NCI-H1417 treated with DMSO at 0.1 percent for 48 hours (cell line): ENCODE measurements at regions not wholly inside any gene's neighbourhood (a gene's known extent, or its start where the extent isn't known, plus 50 kb on each side); places are given as distances from the start of the nearest gene placed in this dataset.

Experiments used
- DNase-seq: peaks from one replicate; lab custom pipeline; 2025; lab: John Stamatoyannopoulos, UW

DNA sequence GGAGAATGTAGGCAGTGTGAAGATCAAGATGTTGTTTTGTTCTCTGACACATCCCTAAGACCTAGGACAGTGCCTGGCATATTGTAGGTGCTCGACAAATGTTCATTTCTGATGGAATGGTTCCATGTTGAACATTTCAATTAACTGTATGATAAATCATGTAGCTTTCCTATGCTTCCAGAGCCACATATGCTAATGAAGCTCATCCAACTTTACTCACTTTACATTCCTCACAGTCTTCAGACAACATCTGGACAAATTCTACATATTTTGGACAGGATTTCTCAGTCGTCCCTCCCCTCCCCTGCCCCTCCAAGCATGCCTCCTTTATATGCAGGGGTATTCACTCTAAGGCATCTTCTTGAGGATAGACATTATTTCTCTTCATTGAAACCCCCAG is 177.9 kb downstream of the BLID start:
- no peak for DNase-seq

DNA sequence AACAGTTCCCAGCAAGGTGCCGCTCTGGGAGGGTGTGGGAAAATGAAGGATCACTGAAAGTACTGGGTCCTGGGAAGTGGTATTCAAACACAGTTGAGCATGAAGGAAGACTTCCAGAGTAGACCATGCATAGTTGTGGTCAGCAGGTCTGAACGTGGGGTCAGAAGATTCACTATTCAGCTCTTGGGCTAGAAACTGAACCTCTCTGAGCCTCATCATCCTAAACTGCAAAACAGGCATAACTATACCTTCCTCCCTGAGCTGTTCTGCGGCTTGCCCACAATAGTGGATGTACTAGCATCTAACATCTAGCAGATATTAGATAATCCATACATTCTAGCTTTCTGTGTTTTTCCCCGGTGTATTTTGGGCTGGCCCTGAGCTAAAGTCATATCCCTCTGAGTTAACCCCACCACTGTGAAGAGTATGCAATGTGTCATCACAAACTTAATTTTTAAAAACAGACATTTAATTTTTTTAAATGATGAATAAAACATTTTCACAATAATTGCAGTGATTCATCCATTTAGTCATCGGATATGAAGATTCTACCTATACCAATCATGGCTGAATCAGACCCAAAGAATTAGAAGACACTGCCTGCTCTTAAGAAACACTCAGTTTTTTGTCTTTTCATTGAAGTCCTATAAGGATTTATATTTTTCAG is 179.1 kb downstream of the BLID start:
- no peak for DNase-seq

DNA sequence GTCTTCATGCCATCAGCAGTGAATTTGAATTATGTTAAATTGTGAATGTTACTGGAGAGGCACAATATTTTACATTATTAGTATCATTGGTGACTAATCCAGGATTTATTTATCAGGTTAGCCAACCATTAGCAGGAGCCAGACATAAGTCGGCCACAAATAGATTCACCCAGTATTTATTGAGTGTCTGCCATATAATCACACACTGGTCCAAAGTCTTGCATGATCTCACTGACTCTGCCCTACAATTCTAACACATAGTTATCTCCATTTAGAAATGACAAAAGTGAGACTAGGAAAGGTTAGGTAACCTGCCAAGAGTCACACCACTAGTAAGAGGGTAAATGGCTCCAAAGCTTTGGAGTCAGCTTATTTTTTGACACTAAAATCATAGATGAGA is 179.6 kb downstream of the BLID start:
- DNase-seq = no peak

DNA sequence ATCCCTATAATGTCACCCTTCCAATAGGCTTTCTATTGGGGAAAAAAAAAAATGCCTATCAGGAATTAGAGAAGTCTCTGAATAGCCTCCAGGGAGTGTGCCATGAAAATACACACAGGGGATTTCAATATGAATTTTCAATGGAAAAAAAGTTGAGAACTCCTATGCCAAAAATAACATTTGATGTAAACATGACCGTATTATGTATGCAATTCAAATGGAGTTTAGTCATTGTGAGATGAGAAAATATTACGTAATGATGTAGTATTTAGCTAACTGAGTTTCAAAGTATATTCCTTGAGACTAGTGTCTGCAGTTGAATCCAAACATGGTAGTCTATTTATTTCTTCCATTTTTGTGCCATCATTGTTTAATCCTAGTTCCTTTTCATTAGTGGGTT is 182.3 kb downstream of the BLID start:
- DNase-seq = no peak

DNA sequence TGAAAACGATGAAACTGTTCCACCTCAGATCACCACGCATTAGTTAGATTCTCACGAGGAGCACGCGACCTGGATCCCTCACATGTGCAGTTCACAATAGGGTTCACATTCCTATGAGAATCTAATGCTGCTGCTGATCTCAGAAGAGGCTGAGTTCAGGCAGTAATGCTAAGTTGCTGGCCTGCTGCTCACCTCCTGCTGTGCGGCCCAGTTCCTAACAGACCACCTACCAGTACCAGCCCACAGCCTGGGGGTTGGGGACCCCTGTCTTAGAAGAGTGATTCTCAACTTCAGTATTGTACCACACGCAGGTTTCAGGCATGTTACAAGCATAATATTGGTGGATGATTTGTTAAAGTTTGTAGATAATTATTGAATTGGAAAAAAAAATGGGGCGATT is 182.7 kb downstream of the BLID start:
- DNase-seq = no peak

- DNase-seq = no peak
Observed at GRCh38 chr11:121932646-121933185, 183.3 kb downstream of the BLID start.

GRCh38 chr11:121931748-121932352 is 184.2 kb downstream of the BLID start:
- DNase-seq = no peak

GRCh38 chr11:121931121-121931520 is 184.9 kb downstream of the BLID start:
- DNase-seq = no peak

DNA sequence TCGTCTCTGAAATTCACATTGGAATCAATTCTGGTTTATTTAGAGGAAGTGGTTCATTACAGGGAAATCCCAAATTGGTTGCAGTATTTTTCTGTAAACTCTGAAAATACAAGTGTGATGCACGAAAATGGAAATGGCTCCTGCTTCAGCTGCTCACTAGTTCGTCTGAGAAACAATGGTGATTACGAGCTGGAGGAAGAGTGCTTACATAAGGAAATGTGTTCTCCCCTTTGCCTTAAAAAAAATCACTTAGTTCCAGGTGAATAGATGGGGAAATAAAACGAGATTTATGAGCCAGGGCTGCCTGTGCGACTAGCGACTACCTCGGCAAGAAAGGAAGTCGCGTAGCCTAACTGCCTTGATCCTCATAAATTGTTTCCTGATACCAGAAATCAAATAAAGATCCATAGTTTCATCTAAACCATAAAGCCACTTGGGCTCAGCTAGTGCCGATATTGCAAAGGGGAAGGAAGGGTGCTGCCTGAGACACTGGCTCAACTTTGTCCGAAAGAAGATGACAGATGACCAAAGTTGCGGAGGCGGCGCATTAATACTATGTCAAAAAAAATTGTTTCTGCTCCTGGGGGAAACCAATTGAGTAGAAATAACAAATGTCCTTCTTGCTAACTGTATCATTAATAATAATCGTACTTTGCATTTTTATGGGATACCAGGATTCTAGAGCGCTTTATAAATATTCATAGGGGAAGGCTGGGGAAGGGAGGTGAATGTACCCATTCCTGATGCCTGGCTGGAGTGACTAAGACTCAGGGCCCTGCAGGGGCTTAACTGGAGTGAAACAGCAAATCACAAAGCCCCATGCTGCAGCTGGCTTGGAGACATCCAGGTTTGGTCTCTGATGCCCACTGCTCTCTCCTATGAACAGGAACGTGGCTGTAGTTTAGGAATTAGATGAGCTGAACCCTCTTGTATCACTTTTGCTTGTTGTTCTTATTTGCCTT is 185.7 kb downstream of the BLID start:
- DNase-seq = no peak

GRCh38 chr11:121929581-121929980 is 186.4 kb downstream of the BLID start:
- DNase-seq = no peak

GRCh38 chr11:121928597-121929580 is 187.1 kb downstream of the BLID start:
- no peak for DNase-seq

- no peak for DNase-seq
Observed at GRCh38 chr11:121927789-121928188, 188.2 kb downstream of the BLID start.

DNA sequence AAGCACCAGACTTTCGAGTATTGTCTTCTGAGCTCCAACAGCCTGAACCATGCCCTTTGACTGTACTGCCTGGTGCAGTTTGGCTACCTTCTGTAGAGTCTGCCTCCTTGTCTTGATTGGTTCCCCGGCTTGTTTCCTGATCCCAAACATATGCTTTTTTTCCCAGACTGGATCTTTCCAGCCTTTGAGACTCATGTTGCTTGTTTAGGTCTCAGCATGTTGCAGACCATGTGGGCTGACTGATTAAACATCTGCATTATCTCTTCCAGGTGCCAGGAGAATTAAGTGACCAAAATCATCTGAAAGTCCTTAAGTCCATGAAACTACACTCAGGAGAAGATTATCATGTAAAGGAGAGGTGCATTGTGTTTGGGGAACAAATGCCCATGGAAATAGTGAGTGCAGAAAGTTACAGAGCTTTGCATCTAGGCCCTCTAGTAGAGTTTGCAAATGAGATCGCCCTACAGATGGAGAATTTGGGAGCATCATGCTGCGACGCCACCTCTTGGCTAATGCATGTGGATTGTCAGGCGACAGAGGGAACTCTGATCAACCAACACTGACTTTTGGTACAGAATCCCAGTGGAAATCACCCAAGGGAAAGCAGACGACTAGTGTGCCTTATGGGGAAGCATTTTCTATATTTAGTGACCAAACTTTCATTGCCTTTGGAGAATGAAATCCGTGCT is 188.8 kb downstream of the BLID start:
- no peak for DNase-seq

GRCh38 chr11:121924191-121924590 is 191.8 kb downstream of the BLID start:
- no peak for DNase-seq

GRCh38 chr11:121917482-121917881 is 198.5 kb downstream of the BLID start:
- no peak for DNase-seq

- DNase-seq = no peak
Observed at GRCh38 chr11:121914508-121915059, 201.4 kb downstream of the BLID start.

- no peak for DNase-seq
Observed at GRCh38 chr11:121909596-121909995, 206.4 kb downstream of the BLID start.

- DNase-seq = no peak
Observed at GRCh38 chr11:121907379-121907778, 208.6 kb downstream of the BLID start.

- no peak for DNase-seq
Observed at GRCh38 chr11:121904148-121904547, 211.9 kb downstream of the BLID start.

DNA sequence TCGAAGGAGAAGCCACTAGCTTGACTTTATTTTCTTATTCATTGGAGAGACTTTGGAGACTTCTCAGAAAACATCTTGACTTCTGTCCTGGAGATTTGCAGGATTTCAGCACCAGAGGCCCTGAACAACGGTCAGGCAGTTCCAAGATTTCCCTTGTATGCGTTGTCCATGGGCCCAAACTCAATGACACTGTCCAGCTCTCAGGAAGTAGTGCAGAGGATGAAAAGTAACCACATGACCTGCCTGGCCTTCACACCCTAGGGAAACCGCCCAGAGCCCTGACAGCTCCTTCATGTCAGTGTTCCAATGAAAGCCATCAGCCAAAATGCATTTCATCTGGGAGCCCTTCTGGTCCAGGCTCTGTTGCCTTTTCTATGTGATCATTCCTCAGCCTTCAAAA is 214.1 kb downstream of the BLID start:
- no peak for DNase-seq
